ENCODE measurements at regions not wholly inside any gene's neighbourhood (a gene's known extent, or its start where the extent isn't known, plus 50 kb on each side); places are given as distances from the start of the nearest gene placed in this dataset.
"Not testable (repeated sequence)": the region's sequence is repeated elsewhere in the genome, so short reads cannot be mapped to it uniquely, and the experiment has no call there.

DNA sequence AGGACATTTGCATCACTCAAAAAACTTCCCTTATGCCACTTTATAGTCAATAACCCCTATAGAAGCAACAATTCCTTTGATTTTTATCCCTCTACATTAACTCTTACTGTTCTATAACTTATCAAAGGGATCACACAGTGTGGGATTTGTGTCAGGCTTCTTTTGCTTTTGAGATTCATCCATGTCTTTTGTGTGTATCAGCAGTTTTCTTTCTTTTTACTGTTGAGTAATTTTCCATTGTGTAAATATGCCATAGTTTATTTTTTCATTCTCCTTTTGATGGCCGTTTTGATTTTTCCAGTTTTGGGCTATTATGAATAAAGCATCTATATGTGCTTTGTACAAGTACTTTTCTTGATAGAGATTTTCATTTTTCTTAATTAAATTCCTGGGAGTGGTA is 657.9 kb downstream of the EPM2A start:
- no peak for DNase-seq

DNA sequence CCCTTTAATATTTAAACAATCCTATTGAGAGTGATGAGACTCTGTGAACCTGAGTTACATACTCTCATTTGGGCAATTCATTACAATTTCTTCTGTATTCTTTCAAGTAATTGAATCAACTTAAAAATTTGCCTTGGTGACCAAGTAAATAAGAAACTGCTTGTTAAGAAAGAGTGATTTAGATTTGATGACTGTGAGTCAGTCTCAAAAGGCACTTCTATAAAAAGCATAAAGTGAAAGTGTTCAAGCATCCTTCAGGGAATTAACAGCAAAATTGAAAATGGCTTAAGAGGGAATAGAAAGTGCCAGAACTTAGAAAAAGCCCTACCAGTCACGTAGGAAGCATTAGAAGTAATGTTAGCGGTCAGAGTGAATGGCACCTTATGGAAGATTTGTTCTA is 654.7 kb downstream of the EPM2A start:
- no peak for DNase-seq

- no peak for DNase-seq
Observed at GRCh38 chr6:145081677-145082076, 653.6 kb downstream of the EPM2A start.

GRCh38 chr6:145082359-145082758 is 653.0 kb downstream of the EPM2A start:
- DNase-seq, result no peak

GRCh38 chr6:145086197-145086596 is 649.1 kb downstream of the EPM2A start:
- DNase-seq, result peak; percentile 73

DNA sequence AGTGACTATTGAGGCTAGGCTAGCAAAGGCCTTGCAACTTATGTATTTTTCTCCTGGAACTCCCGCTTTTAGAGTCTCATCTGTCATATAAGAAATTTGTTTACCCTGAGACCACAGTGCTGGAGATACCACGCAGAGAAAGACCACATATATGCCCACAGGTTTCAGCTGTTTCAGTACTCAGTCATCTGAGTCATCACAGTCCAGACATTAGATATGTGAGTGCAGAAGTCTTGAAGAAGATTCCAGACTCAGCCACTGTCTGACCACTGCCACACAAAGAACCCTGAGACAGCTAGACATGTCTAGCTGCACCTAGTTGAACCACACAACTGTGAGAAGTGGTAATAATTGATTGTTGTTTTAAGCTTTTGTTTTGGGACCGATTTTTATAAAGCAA is 648.3 kb downstream of the EPM2A start:
- DNase-seq, result peak; percentile 55

DNA sequence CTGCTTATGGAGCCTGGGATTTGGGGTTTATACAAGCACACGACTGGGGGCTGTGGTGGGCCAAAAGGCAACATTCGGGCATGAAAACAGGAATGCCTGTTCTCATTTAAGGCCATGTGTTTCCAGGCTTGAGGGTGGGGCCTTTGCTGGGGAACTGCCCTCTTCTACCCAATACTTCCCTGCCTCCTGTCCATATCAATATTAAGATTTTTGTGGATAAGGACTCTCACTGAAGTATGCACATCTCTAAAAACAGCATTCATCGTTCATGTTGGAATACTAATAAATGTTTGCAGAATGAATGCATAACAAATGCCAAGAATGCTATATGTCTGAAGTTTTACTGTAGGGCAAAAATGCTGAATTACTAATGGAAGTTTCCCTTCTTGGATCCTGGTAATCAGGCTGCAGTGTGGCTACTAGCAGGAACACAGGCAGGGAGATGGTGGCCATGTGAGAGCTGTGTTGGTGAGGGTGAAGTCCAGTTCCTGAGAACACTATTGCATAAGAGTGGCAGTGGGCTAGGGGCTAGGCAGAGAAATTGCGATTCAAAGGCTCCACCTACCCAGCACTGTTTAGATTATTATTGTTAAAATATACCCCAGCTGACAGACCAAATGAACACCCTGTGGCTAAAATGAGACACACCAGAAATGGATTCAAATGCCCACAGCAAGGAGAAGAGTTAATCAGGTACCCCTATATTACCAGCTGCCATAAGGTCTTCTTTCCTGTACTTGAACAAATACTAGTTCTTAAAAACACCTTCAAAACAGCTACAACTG is 644.3 kb downstream of the EPM2A start:
- no peak for DNase-seq

DNA sequence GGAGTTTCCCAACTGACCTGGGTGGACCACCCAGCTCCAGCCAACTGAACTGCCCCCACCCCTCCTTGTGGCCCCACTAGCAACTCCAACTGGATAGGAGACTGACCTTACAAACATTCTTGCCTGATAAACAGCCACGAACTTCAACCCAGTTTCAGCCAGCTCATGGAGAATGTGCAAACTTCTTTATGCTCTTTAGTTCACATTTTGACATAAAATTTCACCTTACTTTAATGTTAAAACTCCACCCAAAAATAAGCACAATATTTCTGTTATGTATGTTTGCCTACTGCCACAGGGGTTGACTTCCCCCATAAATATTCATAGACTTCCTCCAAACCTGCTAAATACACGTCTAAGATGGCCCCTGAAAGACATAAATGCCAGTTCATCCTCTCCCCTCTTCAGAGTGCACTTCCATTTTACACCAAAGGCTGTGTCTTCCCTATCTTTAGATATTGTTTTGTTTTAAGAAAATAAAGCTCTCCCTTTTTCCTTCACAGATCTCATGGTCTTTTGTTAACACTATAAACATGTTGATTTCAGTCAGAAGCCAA is 643.7 kb downstream of the EPM2A start:
- no peak for DNase-seq

- no peak for DNase-seq
Observed at GRCh38 chr6:145092554-145092953, 642.8 kb downstream of the EPM2A start.

- no peak for DNase-seq
Observed at GRCh38 chr6:145093226-145093625, 642.1 kb downstream of the EPM2A start.

DNA sequence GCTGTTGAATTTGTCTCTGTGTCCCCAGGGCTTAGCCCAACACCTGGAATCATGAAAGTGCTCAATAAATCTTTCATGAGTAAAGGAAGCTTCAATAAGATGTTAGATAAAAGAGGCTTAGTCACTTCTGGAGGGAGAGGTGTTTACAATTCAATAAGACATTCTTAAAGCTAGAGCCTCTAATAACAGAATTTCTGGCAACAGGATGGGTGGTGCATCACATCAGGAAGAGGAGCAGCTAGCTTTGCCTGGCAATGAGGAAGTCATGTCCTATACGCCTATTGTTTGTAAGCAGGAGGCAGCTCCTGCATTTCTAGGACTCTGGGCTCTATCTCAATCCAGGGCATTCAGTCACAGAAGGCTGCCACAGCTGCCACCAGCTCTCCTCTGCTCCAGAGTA is 638.5 kb downstream of the EPM2A start:
- DNase-seq, result no peak

DNA sequence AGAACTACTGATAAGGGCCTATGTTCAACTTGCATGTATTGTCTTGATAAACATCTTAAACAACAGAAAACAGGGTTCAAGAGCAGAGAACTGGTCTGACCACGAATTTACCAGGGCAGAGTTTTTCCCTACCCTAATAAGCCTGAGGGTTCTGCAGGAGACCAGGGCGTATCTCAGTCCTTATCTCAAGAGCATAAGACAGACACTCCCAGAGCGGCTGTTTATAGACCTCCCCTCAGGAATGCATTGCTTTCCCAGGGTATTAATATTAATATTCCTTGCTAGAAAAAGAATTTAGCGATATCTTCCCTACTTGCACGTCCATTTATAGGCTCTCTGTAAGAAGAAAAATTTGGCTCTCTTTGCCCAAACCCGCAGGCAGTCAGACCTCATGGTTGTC is 637.2 kb downstream of the EPM2A start:
- DNase-seq, result not testable (repeated sequence)

- DNase-seq, result no peak
Observed at GRCh38 chr6:145099713-145100112, 635.6 kb downstream of the EPM2A start.

GRCh38 chr6:145110109-145110508 is 625.2 kb downstream of the EPM2A start:
- DNase-seq, result no peak

DNA sequence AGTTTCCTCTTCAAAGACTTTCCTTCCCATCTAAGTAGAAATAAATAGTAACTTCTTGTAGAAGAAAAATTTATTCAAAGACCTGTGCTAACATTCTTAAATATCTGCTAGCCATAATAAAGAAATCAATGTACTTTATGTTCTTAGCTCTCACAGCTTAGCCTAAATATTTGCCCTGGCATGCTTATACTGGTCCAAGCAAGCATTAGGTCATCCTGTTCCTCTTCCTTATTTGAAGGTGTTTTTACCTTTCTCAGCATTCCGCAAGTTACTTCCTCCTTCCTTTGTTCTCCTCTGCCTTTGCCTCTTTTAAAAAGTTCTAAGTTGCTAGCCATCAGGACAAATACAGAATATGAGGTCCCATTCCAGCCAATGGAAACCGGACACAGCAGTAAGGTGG is 623.9 kb downstream of the EPM2A start:
- DNase-seq, result not testable (repeated sequence)

- DNase-seq, result no peak
Observed at GRCh38 chr6:145112711-145113148, 622.6 kb downstream of the EPM2A start.

DNA sequence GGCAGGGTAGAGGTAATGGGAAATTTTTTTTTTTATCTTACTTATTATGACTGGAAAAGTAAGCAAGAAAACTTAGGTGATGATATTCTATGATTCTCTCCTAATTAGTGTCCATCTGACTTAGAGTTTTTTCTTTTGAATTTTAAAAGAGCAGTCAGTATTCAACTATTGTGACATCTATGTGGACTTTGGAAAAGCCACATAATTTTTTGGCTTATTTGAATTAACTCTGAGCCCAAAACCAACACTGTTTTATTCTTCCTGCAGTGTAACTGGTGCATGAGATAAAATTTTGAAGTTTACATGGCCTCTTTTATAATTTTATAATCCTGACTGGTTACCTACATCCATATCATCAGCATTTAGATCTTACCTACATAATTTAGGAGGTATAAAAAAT is 619.7 kb downstream of the EPM2A start:
- DNase-seq, result no peak

- DNase-seq, result no peak
Observed at GRCh38 chr6:145116591-145117178, 618.6 kb downstream of the EPM2A start.

DNA sequence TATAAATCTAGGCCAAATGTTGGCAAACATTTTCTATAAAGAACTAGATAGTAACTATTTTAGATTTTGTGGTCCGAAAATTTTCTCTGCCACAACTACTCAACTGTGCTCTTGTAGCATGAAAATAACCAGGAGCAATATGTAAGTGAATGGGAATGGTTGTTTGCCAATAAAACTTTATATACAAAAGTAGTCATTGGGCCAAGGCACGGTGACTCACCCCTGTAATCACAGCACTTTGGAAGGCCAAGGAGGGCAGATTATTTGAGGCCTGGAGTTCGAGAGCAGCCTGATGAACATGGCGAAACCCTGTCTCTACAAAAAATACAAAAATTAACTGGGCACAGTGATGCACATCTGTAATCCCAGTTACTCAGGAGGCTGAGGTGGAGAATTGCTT is 617.1 kb downstream of the EPM2A start:
- DNase-seq, result no peak

DNA sequence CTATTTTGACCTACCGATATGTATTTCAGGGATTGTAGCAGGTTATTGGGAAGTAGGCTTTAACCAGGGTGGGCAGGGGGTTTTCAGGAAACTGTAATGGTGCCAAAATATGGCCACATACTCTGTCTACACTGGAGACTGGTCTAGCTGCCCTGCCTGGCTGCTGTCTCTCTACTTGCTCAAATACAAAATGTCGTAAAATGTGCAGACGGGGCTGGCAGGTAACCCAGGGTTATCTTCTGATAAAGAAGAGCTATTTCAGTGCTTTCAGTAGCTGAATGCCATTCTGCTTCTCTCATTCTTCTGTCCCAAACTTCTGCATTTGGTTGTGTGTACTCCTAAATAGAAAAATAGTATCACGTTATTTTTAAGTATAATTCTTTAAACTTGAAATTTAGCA is 616.2 kb downstream of the EPM2A start:
- DNase-seq, result no peak

DNA sequence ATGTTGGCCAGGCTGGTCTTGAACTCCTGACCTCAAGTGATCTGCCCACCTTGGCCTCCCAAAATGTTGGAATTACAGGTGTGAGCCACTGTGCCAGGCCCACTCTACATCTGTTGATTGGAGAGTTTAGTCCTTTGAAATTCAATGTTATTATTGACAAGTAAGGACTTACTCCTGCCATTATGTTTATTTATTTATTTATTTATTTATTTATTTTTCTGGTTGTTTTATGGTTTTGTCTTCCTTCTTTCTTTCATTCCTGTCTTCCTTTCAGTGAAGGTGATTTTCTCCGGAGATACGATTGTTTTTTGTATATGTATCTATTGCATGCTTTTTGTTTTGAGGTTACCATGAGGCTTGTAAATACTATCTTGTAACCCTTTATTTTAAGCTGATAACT is 602.6 kb downstream of the EPM2A start:
- no peak for DNase-seq

GRCh38 chr6:145135702-145136101 is 599.6 kb downstream of the EPM2A start:
- no peak for DNase-seq

DNA sequence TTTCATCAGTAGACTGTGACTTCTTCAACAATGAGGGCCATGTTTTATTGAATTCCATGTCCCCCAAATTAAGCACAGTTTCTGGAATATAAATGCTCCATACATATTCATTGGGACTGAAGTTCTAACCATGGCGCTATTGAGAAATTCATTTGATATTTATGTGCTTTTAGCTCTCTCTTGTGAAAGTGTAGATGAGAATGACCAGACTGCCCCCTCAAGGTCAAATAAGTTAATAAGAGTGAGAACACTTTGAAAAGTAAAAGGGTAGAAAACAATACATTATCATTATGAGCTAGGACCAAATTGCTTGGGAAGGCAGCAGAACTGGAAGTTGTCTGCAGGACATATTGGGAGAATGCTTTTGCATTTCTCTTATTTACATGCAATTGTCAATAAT is 597.9 kb downstream of the EPM2A start:
- peak; percentile 21 for DNase-seq

- no peak for DNase-seq
Observed at GRCh38 chr6:145138469-145139139, 596.7 kb downstream of the EPM2A start.

Data from fibroblast of skin of scalp (primary cell).